K562 (cell line): ENCODE measurements at regions not wholly inside any gene's neighbourhood (a gene's known extent, or its start where the extent isn't known, plus 50 kb on each side); places are given as distances from the start of the nearest gene placed in this dataset.

ENCODE experiments used
- ATAC-seq: fragments of 200-7000 bp; cut with Tn5 transposase; 3 replicates; pipeline ENCODE4 v1.9.1; 2020; ENCODE audit warnings: moderate library complexity
- BruUV-seq: library from RNA; stranded (reverse); fragments of 400-500 nt; replicated peaks from 2 replicates; lab custom pipeline; 2021; lab: Mats Ljungman, UMichigan
- CTCF ChIA-PET: fragments of 300-600 bp; formaldehyde crosslinking; extraction: SDS; loops from one replicate; lab custom pipeline; 2021; ENCODE audit warnings: low intra/inter-chr PET ratio; lab: Yijun Ruan, JAX
- POLR2A ChIA-PET: fragments of 300-600, 350-650 bp; sonication (Branson Sonifier 250); formaldehyde crosslinking; extraction: SDS; loops from one replicate; lab custom pipeline; 2021; ENCODE audit warnings: antibody characterized with exemption, inconsistent platforms; lab: Yijun Ruan, JAX
- DNase-seq, 4 experiments: peaks; one replicate each; pipeline versions ENCODE4 v3.0.0 to v3.0.0-alpha.2; 2011 to 2018; ENCODE audit warnings: low spot score in 3 of 4, mixed read lengths in 3 of 4; ENCODE audit errors: extremely low read depth in 1 of 4
- FAIRE-seq: peaks from 2 replicates; lab custom pipeline; 2011; peaks lifted over from hg19 to GRCh38; lab: Jason Lieb, UNC
- H2AFZ ChIP-seq: 2 replicates; pipeline ENCODE4 v1.6.0; 2011; ENCODE audit warnings: low read depth, low read length, control low read depth, inconsistent platforms
- H3K27ac ChIP-seq: fragments of 200-600 bp; 3 replicates; pipeline ENCODE4 v1.8.0; 2011; ENCODE audit warnings: low read depth, mild to moderate bottlenecking, control low read depth, inconsistent platforms, low read length, moderate library complexity, mixed read lengths; ENCODE audit errors: extremely low read depth
- H3K27me3 ChIP-seq, 2 experiments: fragments of 300-600 bp in 1 of 2; 2 replicates in 1 of 2; 3 replicates in 1 of 2; pipeline versions ENCODE4 v1.6.0 to v1.8.0; 2011; ENCODE audit warnings: inconsistent platforms in 2 of 2, low read length in 2 of 2, mild to moderate bottlenecking in 1 of 2, mixed read lengths in 1 of 2, moderate library complexity in 1 of 2; ENCODE audit not compliant: control insufficient read depth in 2 of 2, insufficient read depth in 2 of 2
- H3K36me3 ChIP-seq: fragments of 300-600 bp; 3 replicates; pipeline ENCODE4 v1.8.0; 2011; ENCODE audit warnings: mild to moderate bottlenecking, low read length, inconsistent platforms; ENCODE audit not compliant: control insufficient read depth, insufficient read depth
- H3K4me1 ChIP-seq, 2 experiments: fragments of 200-600 bp in 1 of 2; replicated peaks in 1 of 2; 2 replicates in 1 of 2; 3 replicates in 1 of 2; pipeline versions ENCODE4 v1.5.1 to v1.8.0; 2011; ENCODE audit warnings: inconsistent platforms in 2 of 2, low read length in 2 of 2, mild to moderate bottlenecking in 1 of 2, mixed read lengths in 1 of 2, moderate library complexity in 1 of 2; ENCODE audit not compliant: control insufficient read depth in 2 of 2, insufficient read depth in 2 of 2
- H3K4me2 ChIP-seq: 2 replicates; pipeline ENCODE4 v1.6.1; 2011; ENCODE audit warnings: low read length, control low read depth, inconsistent platforms, mixed read lengths; ENCODE audit not compliant: insufficient read depth
- H3K4me3 ChIP-seq: fragments of 200-600 bp; sonication (generic), shearing (Covaris generic); 2 replicates; pipeline ENCODE4 v1.5.1; 2016; ENCODE audit warnings: control low read depth, inconsistent platforms
- H3K79me2 ChIP-seq: fragments of 200-600 bp; 3 replicates; pipeline ENCODE4 v1.8.0; 2011; ENCODE audit warnings: low read length, inconsistent platforms; ENCODE audit not compliant: control insufficient read depth, insufficient read depth
- H3K9ac ChIP-seq, 2 experiments: 2 replicates each; pipeline versions ENCODE4 v1.6.0 to v1.6.1; 2011; ENCODE audit warnings: low read depth in 2 of 2, low read length in 2 of 2, control low read depth in 1 of 2, inconsistent platforms in 1 of 2, mild to moderate bottlenecking in 1 of 2, mixed read lengths in 1 of 2; ENCODE audit not compliant: insufficient read depth in 1 of 2
- H3K9me1 ChIP-seq: one replicate; pipeline ENCODE4 v1.6.0; 2011; ENCODE audit warnings: inconsistent platforms, mild to moderate bottlenecking, low read length, moderate library complexity; ENCODE audit not compliant: control insufficient read depth, insufficient read depth
- H3K9me3 ChIP-seq: replicated peaks from 2 replicates; pipeline ENCODE4 v1.5.1; 2011; ENCODE audit warnings: low read depth, low read length, inconsistent platforms; ENCODE audit not compliant: control insufficient read depth, insufficient read depth
- H4K20me1 ChIP-seq: replicated peaks from 2 replicates; pipeline ENCODE4 v1.6.1; 2011; ENCODE audit warnings: low read length, inconsistent platforms, mixed read lengths; ENCODE audit not compliant: control insufficient read depth, insufficient read depth
- HDAC8 ChIP-seq: fragments of 450-650 bp; IDR thresholded peaks from 2 replicates; pipeline ENCODE4 v1.6.1; 2016; ENCODE audit warnings: mild to moderate bottlenecking, missing genetic modification characterization, moderate library complexity, missing compliant biosample characterization
- ILK ChIP-seq: fragments of 450-650 bp; IDR thresholded peaks from 2 replicates; pipeline ENCODE4 v1.6.1; 2016; ENCODE audit warnings: missing genetic modification characterization, low read depth, mild to moderate bottlenecking, missing compliant biosample characterization, moderate library complexity, borderline replicate concordance
- LEF1 ChIP-seq: fragments of 450-650 bp; IDR thresholded peaks from 2 replicates; pipeline ENCODE4 v1.6.1; 2016; ENCODE audit warnings: mild to moderate bottlenecking
- MAFG ChIP-seq: fragments of 450-650 bp; conservative IDR thresholded peaks from 2 replicates; pipeline ENCODE4 v1.6.1; 2016; ENCODE audit warnings: missing genetic modification characterization, missing compliant biosample characterization
- MEIS2 ChIP-seq: fragments of 450-650 bp; IDR thresholded peaks from 2 replicates; pipeline ENCODE4 v1.6.1; 2014; ENCODE audit warnings: mild to moderate bottlenecking; ENCODE audit not compliant: partially characterized antibody
- MTA1 ChIP-seq: fragments of 450-650 bp; IDR thresholded peaks from 2 replicates; pipeline ENCODE4 v1.6.1; 2017; ENCODE audit warnings: borderline replicate concordance
- ZBTB40 ChIP-seq, 2 experiments: fragments of 450-650 bp in 1 of 2; sonication (generic) in 1 of 2; formaldehyde crosslinking in 1 of 2; IDR thresholded peaks; 2 replicates each; pipeline versions ENCODE4 v1.7.1 to v1.9.0; 2016 to 2022; ENCODE audit warnings: inconsistent platforms in 1 of 2, mild to moderate bottlenecking in 1 of 2, missing genetic modification reagents in 1 of 2
- ZNF133 ChIP-seq: fragments of 250-450 bp; sonication (Bioruptor Pico); IDR thresholded peaks from 2 replicates; pipeline ENCODE4 v1.4.0; 2020; ENCODE audit warnings: mild to moderate bottlenecking
- WGBS: fragments of 100-300 bp; shearing (Covaris generic); methylation state at CpG from one replicate; pipeline ENCODE4 v1.1.6; 2016; ENCODE audit warnings: low coverage, mixed read lengths; ENCODE audit not compliant: insufficient coverage; ENCODE audit errors: missing lambda C conversion rate; 5-methylcytosine and 5-hydroxymethylcytosine counted together
- in situ Hi-C: fragments of 300-500 bp; cut with MboI; formaldehyde crosslinking; loops from 4 replicates; pipeline ENCODE4 v1.15.0; 2018; ENCODE audit warnings: inconsistent platforms, mixed read lengths
- intact Hi-C: fragments of 100-400 bp; cut with micrococcal nuclease; formaldehyde crosslinking; loops from 2 replicates; pipeline ENCODE4 v1.14.2; 2022

GRCh38 chr11:29258411-29258810, 758.4 kb downstream of the KCNA4 start:
- Histone ChIP-seq H3K4me3 (no peak overlapping the region), H4K20me1 (no peaks in the 10 kb centered on the region), H3K9me3 (no peaks in the 10 kb centered on the region)
- no peak for ATAC-seq
- TF ChIP-seq HDAC8 (tag), result no peak
- TF ChIP-seq LEF1, result no peak
- no peak for TF ChIP-seq MEIS2
- TF ChIP-seq MAFG (tag), result no peak
- TF ChIP-seq, all 486 proteins: peak for 0
- no peak overlapping the region for H3K27ac ChIP-seq
- no peaks in the 10 kb centered on the region for H3K27me3 ChIP-seq
- CTCF ChIA-PET, result no interaction called here
- 0% methylated on average over 3 of the region's 3 CpGs for WGBS
- intact Hi-C loops, result no loop called here
- POLR2A ChIA-PET, result no interaction called here
- in situ Hi-C loops, result no loop called here
- no peaks in the 10 kb centered on the region for H3K79me2 ChIP-seq
- no peak for FAIRE-seq
- H3K9me1 ChIP-seq, result no peaks in the 10 kb centered on the region
- H3K9ac ChIP-seq, result no peak overlapping the region
- no peaks in the 10 kb centered on the region for H3K4me1 ChIP-seq
- no peak overlapping the region for H2AFZ ChIP-seq
- DNase-seq, result no peak
- no TSS peak for BruUV-seq
- H3K4me2 ChIP-seq, result no peak overlapping the region
- H3K36me3 ChIP-seq, result no peaks in the 10 kb centered on the region

GRCh38 chr11:29256580-29256979, 760.2 kb downstream of the KCNA4 start:
- 0% methylated on average over 1 of the region's 1 CpG for WGBS
- Histone ChIP-seq H3K27me3 (no peaks in the 10 kb centered on the region), H4K20me1 (no peaks in the 10 kb centered on the region), H3K4me2 (no peak overlapping the region), H3K4me3 (no peak overlapping the region), H3K79me2 (no peaks in the 10 kb centered on the region), H3K36me3 (no peaks in the 10 kb centered on the region), H3K27ac (no peak overlapping the region), H3K9me3 (no peaks in the 10 kb centered on the region), H2AFZ (no peak overlapping the region), H3K4me1 (no peaks in the 10 kb centered on the region), H3K9me1 (no peaks in the 10 kb centered on the region), H3K9ac (no peak overlapping the region)
- DNase-seq (no peak), FAIRE-seq (no peak), ATAC-seq (no peak)
- CTCF ChIA-PET, result no interaction called here
- no TSS peak for BruUV-seq
- POLR2A ChIA-PET, result no interaction called here
- in situ Hi-C loops, result no loop called here
- intact Hi-C loops, result no loop called here
- TF ChIP-seq ZNF133 (CRISPR knock-in tag) (no peak), ZBTB40 (IDR thresholded peaks at IDR 0.05) (no peak), ZBTB40 (CRISPR knock-in tag; IDR thresholded peaks at IDR 0.05) (no peak), MTA1 (no peak), ILK (tag) (no peak)
